HG02885 (cell line): ENCODE measurements at regions not wholly inside any gene's neighbourhood (a gene's known extent, or its start where the extent isn't known, plus 50 kb on each side); places are given as distances from the start of the nearest gene placed in this dataset.
"Not testable (repeated sequence)": the region's sequence is repeated elsewhere in the genome, so short reads cannot be mapped to it uniquely, and the experiment has no call there.

ENCODE experiments used
- ATAC-seq: cut with Tn5 transposase; IDR thresholded peaks from one replicate; pipeline ENCODE4 v1.9.1; 2021; ENCODE audit warnings: mild to moderate bottlenecking; ENCODE audit not compliant: unreplicated experiment, poor library complexity

GRCh38 chr1:187922255-187922654, 1093.5 kb downstream of the PLA2G4A start:
- ATAC-seq = no peak

- ATAC-seq = no peak
Measured at GRCh38 chr1:187924252-187924651, 1095.5 kb downstream of the PLA2G4A start.

GRCh38 chr1:187928288-187928687, 1099.5 kb downstream of the PLA2G4A start:
- peak; percentile 57 for ATAC-seq

GRCh38 chr1:187928696-187929095, 1099.9 kb downstream of the PLA2G4A start:
- no peak for ATAC-seq

- ATAC-seq = no peak
Measured at GRCh38 chr1:187931776-187932175, 1103.0 kb downstream of the PLA2G4A start.

- no peak for ATAC-seq
Measured at GRCh38 chr1:187933562-187934419, 1105.0 kb downstream of the PLA2G4A start.

- no peak for ATAC-seq
Measured at GRCh38 chr1:187936667-187937066, 1107.9 kb downstream of the PLA2G4A start.

GRCh38 chr1:187938092-187938491, 1109.3 kb downstream of the PLA2G4A start:
- no peak for ATAC-seq

GRCh38 chr1:187942986-187943385, 1114.2 kb downstream of the PLA2G4A start:
- ATAC-seq = no peak

GRCh38 chr1:187943606-187944403, 1115.1 kb downstream of the PLA2G4A start:
- ATAC-seq = no peak

GRCh38 chr1:187946661-187947060, 1117.9 kb downstream of the PLA2G4A start:
- ATAC-seq = not testable (repeated sequence)

GRCh38 chr1:187947359-187947758, 1118.6 kb downstream of the PLA2G4A start:
- no peak for ATAC-seq

GRCh38 chr1:187948170-187948794, 1119.5 kb downstream of the PLA2G4A start:
- no peak for ATAC-seq

- no peak for ATAC-seq
Measured at GRCh38 chr1:187949567-187949966, 1120.8 kb downstream of the PLA2G4A start.

- ATAC-seq = no peak
Measured at GRCh38 chr1:187951817-187952216, 1123.1 kb downstream of the PLA2G4A start.

GRCh38 chr1:187952446-187952845, 1123.7 kb downstream of the PLA2G4A start:
- no peak for ATAC-seq

- ATAC-seq = no peak
Measured at GRCh38 chr1:187956975-187957374, 1128.2 kb downstream of the PLA2G4A start.

GRCh38 chr1:187958207-187958606, 1129.5 kb downstream of the PLA2G4A start:
- ATAC-seq = no peak

- no peak for ATAC-seq
Measured at GRCh38 chr1:187959062-187959461, 1130.3 kb downstream of the PLA2G4A start.

GRCh38 chr1:187960125-187960638, 1131.4 kb downstream of the PLA2G4A start:
- ATAC-seq = no peak

GRCh38 chr1:187961895-187962294, 1133.1 kb downstream of the PLA2G4A start:
- ATAC-seq = no peak
